Keratinocyte (primary cell): ENCODE measurements at regions not wholly inside any gene's neighbourhood (a gene's known extent, or its start where the extent isn't known, plus 50 kb on each side); places are given as distances from the start of the nearest gene placed in this dataset.

ENCODE experiments used
- DNase-seq: peaks from one replicate; pipeline ENCODE4 v3.0.0-alpha.2; 2011; ENCODE audit warnings: low read depth, missing footprints, low spot score
- FAIRE-seq: peaks from 2 replicates; lab custom pipeline; 2011; peaks lifted over from hg19 to GRCh38; lab: Jason Lieb, UNC
- H2AFZ ChIP-seq: 2 replicates; pipeline ENCODE4 v1.6.0; 2012; ENCODE audit warnings: low read length, control low read depth, inconsistent platforms; ENCODE audit not compliant: control insufficient read depth
- H3K27ac ChIP-seq: 2 replicates; pipeline ENCODE4 v1.5.1; 2011; ENCODE audit warnings: low read length; ENCODE audit not compliant: control insufficient read depth, insufficient read depth
- H3K27me3 ChIP-seq: 3 replicates; pipeline ENCODE4 v1.6.0; 2011; ENCODE audit warnings: low read length; ENCODE audit not compliant: control insufficient read depth, insufficient read depth; ENCODE audit errors: extremely low read depth
- H3K36me3 ChIP-seq, 2 experiments: 2 replicates in 1 of 2; 3 replicates in 1 of 2; pipeline ENCODE4 v1.5.1; 2011; ENCODE audit warnings: low read length in 2 of 2, mild to moderate bottlenecking in 1 of 2; ENCODE audit not compliant: control insufficient read depth in 2 of 2, insufficient read depth in 2 of 2; ENCODE audit errors: extremely low read depth in 1 of 2
- H3K4me1 ChIP-seq: 3 replicates; pipeline ENCODE4 v1.5.1; 2011; ENCODE audit warnings: low read length; ENCODE audit not compliant: control insufficient read depth, insufficient read depth; ENCODE audit errors: extremely low read depth
- H3K4me2 ChIP-seq: 3 replicates; pipeline ENCODE4 v1.6.0; 2011; ENCODE audit warnings: low read depth, low read length; ENCODE audit not compliant: control insufficient read depth, insufficient read depth; ENCODE audit errors: extremely low read depth
- H3K4me3 ChIP-seq, 3 experiments: fragments of 200-600 bp in 1 of 3; sonication (generic) in 1 of 3; 2 replicates in 2 of 3; 3 replicates in 1 of 3; pipeline ENCODE4 v1.5.1; 2011 to 2016; ENCODE audit warnings: low read length in 3 of 3, mild to moderate bottlenecking in 3 of 3, control low read depth in 2 of 3, inconsistent platforms in 1 of 3, low read depth in 1 of 3, mixed read lengths in 1 of 3, mixed run types in 1 of 3, moderate library complexity in 1 of 3; ENCODE audit not compliant: control insufficient read depth in 2 of 3, insufficient read depth in 2 of 3; ENCODE audit errors: extremely low read depth in 1 of 3
- H3K79me2 ChIP-seq: 2 replicates; pipeline ENCODE4 v1.6.0; 2012; ENCODE audit warnings: low read length; ENCODE audit not compliant: control insufficient read depth, insufficient read depth
- H3K9ac ChIP-seq: 3 replicates; pipeline ENCODE4 v1.6.0; 2011; ENCODE audit warnings: low read length; ENCODE audit not compliant: control insufficient read depth, insufficient read depth; ENCODE audit errors: extremely low read depth
- H3K9me1 ChIP-seq: 3 replicates; pipeline ENCODE4 v1.6.0; 2011; ENCODE audit warnings: low read length; ENCODE audit not compliant: control insufficient read depth, insufficient read depth; ENCODE audit errors: extremely low read depth
- H3K9me3 ChIP-seq: 2 replicates; pipeline ENCODE4 v1.5.1; 2012; ENCODE audit warnings: low read depth, low read length; ENCODE audit not compliant: control insufficient read depth
- H4K20me1 ChIP-seq: 3 replicates; pipeline ENCODE4 v1.6.0; 2011; ENCODE audit warnings: low read length; ENCODE audit not compliant: control insufficient read depth, insufficient read depth; ENCODE audit errors: extremely low read depth
- EZH2 ChIP-seq: IDR thresholded peaks from one replicate; pipeline ENCODE4 v1.6.1; 2012; ENCODE audit warnings: inconsistent platforms, mild to moderate bottlenecking, low read length, moderate library complexity
- dilution Hi-C: fragments of 300-500 bp; cut with MboI; formaldehyde crosslinking; loops from one replicate; pipeline ENCODE4 v1.7.0; 2020; ENCODE audit warnings: low sequenced_read_pairs; ENCODE audit not compliant: extremely low pct_ligation_motif_present
- small RNA-seq, 3 experiments: library from RNA; depleted of rRNA; stranded (forward); fragments of <200 nt; gene quantifications; one replicate each; pipeline ENCODE3, GENCODE V24; 2012; ENCODE audit warnings: low read depth in 3 of 3, low replicate concordance in 1 of 3; ENCODE audit not compliant: insufficient read length in 3 of 3
- TF ChIP-seq, protein P1 (sequence below), 3 experiments: IDR thresholded peaks in 1 of 3; conservative IDR thresholded peaks in 1 of 3; optimal IDR thresholded peaks in 1 of 3; 2 replicates in 2 of 3; 3 replicates in 1 of 3; pipeline versions ENCODE3 to v1.5.1; 2011; ENCODE audit warnings: low read length in 3 of 3, mild to moderate bottlenecking in 3 of 3, moderate library complexity in 2 of 3, control low read depth in 1 of 3, inconsistent platforms in 1 of 3; ENCODE audit not compliant: insufficient read depth in 2 of 3; ENCODE audit errors: extremely low read depth in 1 of 3

DNA sequence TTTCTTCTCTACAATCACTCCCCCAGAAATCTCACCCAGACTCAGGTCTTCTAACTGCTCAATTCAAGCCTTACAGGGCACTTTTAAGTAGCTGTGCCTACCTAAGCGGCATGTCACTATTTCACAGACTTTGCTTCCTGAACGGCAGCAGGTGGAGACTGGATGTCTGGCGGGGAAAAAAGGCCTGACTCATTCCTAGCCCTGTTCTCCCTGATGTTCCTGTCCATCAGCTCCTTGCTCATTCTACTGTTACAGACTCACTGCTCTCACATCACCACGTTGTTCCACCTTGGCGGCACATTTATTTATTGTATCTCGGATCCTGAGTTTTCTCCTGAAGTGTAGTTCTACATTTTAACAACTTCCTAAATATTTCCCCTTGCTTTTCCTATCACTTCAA lies 52.6 kb upstream of the ATP11B start:
- peak; percentile 63 for FAIRE-seq
- Histone ChIP-seq H2AFZ (no peak overlapping the region), H4K20me1 (no peaks in the 10 kb centered on the region), H3K4me2 (peak overlapping the region; percentile 37), H3K4me1 (peaks cover 24% of the 10 kb centered on the region), H3K27ac (no peak overlapping the region), H3K9me3 (no peaks in the 10 kb centered on the region), H3K36me3 (no peaks in the 10 kb centered on the region), H3K9me1 (no peaks in the 10 kb centered on the region), H3K9ac (no peak overlapping the region), H3K27me3 (no peaks in the 10 kb centered on the region), H3K4me3 (no peak overlapping the region), H3K79me2 (no peaks in the 10 kb centered on the region)
- TF ChIP-seq EZH2, result no peak
- TF ChIP-seq, protein P1, sequence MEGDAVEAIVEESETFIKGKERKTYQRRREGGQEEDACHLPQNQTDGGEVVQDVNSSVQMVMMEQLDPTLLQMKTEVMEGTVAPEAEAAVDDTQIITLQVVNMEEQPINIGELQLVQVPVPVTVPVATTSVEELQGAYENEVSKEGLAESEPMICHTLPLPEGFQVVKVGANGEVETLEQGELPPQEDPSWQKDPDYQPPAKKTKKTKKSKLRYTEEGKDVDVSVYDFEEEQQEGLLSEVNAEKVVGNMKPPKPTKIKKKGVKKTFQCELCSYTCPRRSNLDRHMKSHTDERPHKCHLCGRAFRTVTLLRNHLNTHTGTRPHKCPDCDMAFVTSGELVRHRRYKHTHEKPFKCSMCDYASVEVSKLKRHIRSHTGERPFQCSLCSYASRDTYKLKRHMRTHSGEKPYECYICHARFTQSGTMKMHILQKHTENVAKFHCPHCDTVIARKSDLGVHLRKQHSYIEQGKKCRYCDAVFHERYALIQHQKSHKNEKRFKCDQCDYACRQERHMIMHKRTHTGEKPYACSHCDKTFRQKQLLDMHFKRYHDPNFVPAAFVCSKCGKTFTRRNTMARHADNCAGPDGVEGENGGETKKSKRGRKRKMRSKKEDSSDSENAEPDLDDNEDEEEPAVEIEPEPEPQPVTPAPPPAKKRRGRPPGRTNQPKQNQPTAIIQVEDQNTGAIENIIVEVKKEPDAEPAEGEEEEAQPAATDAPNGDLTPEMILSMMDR (optimal IDR thresholded peaks at IDR 0.05 in 1 of 3, IDR thresholded peaks at IDR 0.05 in 1 of 3, conservative IDR thresholded peaks at IDR 0.05 in 1 of 3; ENCODE audit: extremely low read depth in 1 of 3, insufficient read depth in 2 of 3, low read length in 3 of 3), result no peak
- dilution Hi-C loops, result no loop called here
- no peak for DNase-seq

DNA sequence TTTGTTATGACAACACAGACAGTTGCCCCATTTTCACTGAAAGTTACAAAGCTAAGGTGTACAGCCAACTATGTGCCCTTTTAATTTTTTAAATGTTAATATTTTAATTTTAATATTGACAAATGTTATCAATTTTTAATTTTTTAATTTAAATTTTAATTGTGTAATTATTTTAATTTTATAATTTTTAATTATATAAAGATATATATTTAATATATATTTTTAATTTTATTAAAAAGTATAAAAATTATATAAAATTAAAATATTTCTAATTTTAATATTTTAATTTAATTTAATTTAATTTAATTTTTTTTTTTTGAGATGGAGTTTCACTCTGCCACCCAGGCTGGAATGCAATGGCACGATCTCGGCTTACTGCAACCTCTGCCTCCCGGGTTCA lies 52.1 kb upstream of the ATP11B start:
- no peaks in the 10 kb centered on the region for H3K9me1 ChIP-seq
- no peak overlapping the region for H3K4me3 ChIP-seq
- TF ChIP-seq EZH2, result no peak
- TF ChIP-seq, protein P1 (optimal IDR thresholded peaks at IDR 0.05 in 1 of 3, IDR thresholded peaks at IDR 0.05 in 1 of 3, conservative IDR thresholded peaks at IDR 0.05 in 1 of 3; ENCODE audit: extremely low read depth in 1 of 3, insufficient read depth in 2 of 3, low read length in 3 of 3), result no peak
- DNase-seq, result no peak
- no peaks in the 10 kb centered on the region for H3K79me2 ChIP-seq
- H3K4me1 ChIP-seq, result peaks cover 24% of the 10 kb centered on the region
- no peak overlapping the region for H3K9ac ChIP-seq
- dilution Hi-C loops, result no loop called here
- no peaks in the 10 kb centered on the region for H4K20me1 ChIP-seq
- FAIRE-seq, result no peak
- H2AFZ ChIP-seq, result no peak overlapping the region
- no peak overlapping the region for H3K4me2 ChIP-seq
- no peak overlapping the region for H3K27ac ChIP-seq
- no peaks in the 10 kb centered on the region for H3K36me3 ChIP-seq
- no peaks in the 10 kb centered on the region for H3K9me3 ChIP-seq
- H3K27me3 ChIP-seq, result no peaks in the 10 kb centered on the region

Small RNAs in the stretch of these regions (small RNA-seq; reads per million reads assigned to genes)
- gene RN7SKP265, result 0 reads per million in 3 experiments
